HG03354 (cell line): ENCODE measurements at regions not wholly inside any gene's neighbourhood (a gene's known extent, or its start where the extent isn't known, plus 50 kb on each side); places are given as distances from the start of the nearest gene placed in this dataset.

Experiments
- ATAC-seq: cut with Tn5 transposase; IDR thresholded peaks from one replicate; pipeline ENCODE4 v1.9.1; 2021; ENCODE audit warnings: mild to moderate bottlenecking; ENCODE audit not compliant: unreplicated experiment, poor library complexity, severe bottlenecking

DNA sequence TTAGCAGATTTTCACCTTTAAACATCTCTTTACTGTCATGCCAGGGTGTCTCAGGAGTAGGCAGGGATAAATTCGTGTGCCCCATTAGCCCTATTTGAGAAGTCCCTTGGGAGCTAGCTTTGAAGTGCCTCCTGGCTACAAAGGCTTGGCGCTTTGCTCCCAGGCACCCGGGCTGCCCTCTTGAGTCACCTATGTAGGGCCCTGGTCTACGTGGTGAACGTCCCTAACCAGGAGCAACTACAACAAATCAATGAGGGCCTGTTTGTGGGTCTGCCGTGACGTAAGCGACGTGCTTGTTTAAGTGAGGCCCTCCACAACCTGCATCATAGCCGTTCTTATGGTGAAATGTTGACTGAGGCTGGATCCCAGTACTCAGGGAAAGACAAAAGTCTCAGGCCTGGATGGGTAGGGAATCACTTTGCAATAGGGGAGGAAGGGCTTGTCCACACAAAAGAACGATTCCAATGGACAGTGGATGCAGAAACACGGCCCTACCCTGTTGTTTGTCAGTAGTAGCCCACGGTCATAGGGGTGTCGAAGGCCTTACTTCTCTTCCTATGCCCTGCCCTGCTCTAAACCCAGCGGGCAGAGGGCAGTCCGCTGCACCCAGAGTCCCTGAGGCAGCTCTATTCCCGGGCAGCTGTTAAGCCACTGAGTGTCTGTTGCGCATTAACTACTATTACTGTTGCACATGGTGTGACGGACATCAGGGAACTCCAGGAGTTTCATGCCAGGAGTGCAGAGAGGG lies 93.9 kb downstream of the INHBB start:
- no peak for ATAC-seq

DNA sequence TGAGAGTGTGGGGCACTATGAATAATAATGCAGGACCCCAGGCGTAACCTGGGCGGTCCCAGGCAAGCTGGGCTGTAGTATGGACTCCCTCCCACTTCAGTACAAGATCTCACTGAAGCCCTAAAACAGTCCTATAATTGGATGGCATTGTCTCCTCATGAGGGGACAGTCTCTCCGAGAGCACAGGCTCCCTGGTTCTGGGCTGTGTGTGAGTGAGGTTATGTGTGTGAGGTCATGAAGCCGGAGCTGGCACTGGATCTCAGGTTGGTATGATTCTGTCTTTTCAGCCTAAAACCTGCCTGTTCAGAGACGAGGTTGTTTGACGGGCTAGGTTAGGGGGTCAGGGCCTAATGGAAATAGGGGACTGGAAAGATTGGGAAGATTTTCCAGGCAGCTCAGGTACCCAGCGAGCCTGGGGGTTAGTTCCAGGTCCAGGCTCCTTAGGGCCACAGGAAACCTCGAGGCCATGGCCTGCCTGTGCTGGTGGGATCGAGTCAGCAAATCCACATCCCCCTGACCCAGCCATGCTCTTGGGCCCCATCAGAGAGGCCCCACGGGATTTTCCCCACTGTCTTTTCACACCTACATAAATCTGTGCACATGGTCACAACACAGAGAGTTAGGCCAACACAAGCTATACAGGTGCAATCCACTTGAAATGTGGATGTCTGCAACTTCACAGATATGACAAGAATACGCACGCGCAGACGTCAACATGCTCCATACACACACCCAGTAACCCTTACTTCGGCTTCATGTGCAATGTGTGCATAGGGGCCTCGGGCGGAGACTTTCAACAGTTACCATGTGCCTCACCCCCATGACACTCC lies 94.8 kb downstream of the INHBB start:
- no peak for ATAC-seq

DNA sequence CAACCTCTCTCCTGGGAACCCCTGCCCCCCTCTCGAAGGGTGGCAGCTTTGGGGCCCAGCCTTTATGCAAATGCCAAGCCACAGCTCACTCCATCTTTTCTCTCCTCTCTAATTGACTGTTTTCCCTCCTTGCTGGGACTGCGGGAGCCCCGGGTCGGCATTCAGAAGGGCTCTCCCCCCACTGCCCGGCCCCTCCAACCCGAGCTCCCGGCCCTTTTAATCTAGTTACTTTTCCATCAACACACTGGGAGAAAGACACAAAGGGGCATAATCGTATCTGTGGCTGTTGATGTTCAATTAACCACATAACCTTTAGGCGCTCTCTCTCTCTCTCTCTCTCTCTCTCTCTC lies 95.4 kb downstream of the INHBB start:
- ATAC-seq: no peak

DNA sequence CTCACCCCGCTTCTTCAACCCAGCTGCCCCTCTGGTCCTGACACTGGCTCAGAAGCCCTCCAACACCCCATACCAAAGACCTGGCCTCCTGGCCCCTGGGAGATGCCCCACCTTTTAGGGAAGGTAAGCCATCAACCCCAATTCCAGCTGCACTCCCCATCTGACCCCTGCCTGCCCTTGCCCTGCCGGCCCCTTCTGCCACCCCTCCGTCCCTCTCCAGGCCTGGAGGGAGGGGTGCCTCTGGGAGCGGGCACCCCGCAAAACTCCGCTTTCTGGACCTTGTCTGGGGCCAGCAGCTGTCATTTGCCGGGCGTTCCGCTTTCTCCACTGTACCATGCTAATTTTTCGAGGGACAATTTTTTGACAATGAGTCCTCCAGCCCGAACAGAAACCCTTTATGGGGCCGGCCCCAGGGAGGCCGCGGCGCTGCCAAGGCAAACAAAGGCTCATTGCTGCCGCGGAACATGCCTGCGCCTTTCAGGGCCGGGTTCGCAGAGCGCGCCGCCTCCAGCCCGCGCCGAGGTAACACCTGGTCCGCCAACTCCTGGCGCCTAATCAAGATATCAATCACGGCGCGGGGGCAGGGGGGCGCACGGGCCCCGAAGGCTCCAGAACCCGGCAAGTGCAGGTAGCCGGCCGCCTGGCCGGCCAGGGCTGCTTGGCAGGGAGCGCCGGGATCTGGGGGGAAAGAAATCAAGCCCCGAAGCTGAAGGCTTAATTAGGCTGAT lies 96.0 kb downstream of the INHBB start:
- ATAC-seq: no peak

DNA sequence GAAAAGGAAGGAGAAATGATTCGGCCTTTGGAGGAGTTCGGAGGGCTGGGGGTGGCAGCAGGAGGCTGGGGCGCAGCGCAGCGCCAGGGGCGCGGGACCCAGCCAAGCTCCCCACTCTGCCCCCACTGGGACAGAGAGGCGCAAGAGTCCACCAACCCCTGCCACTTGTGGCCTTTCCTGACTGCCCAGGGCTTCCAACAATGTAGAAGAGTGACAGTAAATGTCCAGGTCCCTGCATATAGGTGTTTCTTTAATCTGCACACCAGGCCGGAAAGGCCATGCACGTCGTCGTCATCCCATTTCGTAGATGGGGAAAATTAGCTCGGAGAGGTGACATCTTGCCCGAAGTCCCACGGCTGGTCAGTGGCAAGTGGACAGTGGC lies 96.6 kb downstream of the INHBB start:
- no peak for ATAC-seq

DNA sequence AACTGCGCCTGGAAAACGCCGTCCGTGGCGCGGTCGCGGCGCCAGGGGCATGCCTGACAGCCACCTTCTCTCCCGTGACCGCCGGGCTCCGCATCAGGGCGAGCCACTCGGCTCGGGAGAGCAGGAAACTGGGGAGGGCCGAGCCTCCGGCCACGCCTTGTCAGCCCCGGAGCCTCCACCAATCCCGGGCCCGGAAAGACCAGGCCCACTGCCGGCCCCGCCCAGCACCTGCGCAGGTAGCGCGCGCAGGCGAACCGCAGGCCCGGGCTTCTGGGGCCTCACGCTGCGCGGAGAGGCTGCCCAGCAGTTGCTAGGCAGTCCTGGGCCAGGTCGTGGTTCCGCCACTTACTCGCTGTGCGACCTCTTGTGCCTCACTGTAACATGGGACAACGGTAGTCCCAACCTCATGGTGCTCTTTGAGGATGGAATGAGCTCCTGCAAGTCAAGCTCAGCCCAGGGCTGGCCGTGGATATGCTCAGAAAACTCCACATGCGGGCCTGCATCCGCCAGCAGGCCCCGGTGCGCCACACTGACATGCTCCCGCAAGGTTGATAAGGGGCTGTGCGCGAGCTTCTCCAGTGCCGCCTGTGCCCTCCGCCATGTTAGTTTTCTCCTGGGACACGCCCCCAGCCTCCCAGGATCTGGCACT lies 97.1 kb downstream of the INHBB start:
- ATAC-seq: no peak

DNA sequence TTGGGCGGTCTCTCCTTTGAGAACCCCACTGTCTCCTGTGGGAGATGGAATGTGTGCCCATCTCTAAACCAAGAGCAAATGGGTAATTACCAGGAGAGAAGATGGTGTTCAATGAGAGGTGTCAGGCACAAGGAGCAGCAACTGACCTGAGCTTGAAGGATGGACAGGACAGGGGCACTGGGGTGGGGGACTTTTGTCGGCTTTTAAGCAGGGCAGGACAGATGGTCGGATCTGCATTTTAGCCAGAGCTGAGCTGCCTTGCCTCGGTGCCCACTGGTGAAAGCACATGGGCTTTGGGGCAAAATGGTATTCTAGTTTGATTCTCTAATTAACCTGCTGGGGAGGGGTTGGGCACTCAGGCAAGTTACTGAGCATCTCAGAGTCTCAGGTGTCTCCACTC lies 98.0 kb downstream of the INHBB start:
- no peak for ATAC-seq

DNA sequence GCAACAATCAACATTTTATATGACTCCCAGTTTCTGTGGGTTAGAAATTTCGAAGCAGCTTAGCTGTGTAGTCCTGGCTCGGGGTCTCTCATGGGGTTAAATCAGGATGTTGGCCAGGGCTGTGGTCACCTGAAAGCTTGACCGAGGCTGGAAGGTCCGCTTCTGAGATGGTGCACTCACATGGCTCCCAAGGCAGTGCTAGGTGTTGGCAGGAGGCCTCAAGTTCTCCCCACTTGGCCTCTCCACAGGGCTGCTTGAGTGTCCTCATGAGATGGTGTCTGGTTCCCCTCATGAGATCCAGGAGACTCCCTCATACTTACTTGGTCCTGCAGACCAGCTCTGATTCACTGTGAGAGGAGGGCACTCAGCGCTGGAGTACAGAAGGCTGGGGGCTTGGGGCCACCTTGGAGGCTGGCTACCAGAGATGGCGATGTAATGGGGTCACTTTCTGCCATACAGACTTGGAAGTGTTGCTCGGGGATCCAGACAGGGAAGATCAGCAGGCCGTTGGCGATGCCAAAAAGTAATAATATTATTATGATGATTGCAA lies 98.8 kb downstream of the INHBB start:
- ATAC-seq: no peak

DNA sequence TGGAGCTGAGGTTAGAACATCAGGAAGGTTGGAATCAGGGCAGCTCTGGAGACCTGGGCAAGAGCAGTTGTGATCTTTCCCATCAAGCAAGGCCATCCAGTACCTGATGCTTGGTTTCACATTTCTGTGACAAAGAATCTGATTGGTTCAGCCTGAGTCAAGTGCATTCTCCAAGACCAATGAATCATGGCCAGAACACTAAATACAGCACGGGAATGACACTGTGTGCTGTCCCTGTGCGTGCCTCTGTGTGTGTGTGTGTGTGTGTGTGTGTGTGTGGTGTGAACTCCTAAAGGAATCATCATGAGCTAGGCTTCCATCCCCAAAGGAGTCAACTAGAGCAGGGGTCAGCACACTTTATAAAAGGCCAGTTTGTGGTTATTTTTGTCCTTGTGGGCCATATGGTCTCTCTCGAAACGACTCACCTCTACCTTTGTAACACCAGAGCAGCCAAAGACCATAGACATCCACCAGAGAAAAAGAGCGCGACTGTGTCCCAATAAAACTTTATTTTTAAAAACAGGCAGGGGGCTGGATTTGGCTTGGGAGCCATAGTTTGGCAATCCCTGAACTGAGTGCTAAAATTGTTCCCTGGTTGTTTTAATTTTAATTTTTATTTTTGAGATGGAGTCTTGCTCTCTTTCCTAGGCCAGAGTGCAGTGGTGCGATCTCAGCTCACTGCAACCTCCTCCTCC lies 99.7 kb downstream of the INHBB start:
- no peak for ATAC-seq

DNA sequence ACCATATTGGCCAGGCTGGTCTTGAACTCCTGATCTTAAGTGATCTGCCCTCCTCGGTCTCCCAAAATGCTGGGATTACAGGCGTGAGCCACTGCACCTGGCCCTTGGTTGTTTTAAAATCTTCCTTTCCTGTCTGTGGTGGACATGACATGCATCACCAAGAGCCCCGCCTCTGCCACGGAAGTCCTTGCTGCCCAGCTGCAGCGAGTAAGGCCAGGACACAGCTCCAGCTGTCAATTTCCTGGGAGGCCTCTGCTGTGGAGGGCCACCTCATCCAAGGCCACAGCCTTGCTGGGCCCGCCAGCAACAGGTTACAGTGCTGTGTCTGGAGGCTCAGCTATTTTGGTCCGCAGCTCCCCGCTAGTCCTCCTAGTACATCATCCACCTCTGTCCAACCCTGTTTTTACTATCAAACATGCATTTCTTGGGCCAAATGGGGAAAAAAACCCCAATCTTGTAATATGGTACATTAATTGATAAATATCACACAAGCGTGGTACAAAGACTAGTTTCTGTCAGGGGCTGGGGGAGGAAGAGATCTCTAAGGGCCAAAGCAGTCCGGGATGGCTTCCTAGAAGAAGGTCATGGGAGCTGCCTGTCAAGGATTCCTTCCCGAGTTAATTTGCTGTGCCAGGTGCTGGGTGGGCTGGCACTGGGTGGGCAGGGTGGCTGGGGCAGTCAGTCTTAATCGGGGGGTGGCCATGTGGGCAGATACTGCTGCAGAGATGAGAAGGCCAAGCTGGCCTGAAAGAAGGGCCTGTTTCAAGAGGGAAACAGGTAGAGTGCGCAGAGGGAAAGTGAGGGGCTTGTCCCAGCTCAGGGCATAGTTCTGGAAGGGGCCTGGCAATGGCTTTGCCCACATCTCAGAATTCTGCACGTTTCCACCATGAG lies 100.5 kb downstream of the INHBB start:
- no peak for ATAC-seq

DNA sequence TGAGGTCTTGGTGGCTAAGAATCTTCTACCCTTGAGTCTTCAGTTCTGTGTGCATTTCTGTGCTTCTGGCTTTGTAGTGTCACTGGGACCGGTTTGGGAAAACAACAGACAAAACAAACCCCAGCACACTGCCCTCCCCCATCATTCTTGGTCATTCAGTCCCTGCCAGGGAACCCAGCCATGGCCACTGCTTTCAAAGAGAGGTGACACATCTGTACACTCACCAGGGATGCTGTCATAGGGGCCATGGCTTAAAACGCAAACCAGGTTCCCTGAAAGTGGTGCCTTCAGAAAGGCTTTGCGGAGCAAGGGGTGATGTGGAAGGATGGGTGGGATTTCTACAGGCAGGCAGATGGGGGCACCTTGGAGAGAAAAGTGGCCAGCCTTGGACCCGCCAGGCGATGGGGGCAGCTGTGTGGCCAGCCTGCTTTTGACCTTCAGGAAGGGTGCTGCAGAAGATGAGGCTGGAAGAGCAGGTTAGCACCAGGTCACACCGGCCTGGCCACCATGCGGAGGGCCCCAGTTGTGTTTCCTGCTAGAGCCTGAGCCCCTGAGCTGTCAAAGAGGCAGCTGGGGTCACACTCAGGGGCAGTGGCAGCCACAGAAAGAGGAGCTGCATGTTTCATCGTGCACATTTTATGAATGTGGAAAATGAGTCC lies 101.3 kb downstream of the INHBB start:
- no peak for ATAC-seq

DNA sequence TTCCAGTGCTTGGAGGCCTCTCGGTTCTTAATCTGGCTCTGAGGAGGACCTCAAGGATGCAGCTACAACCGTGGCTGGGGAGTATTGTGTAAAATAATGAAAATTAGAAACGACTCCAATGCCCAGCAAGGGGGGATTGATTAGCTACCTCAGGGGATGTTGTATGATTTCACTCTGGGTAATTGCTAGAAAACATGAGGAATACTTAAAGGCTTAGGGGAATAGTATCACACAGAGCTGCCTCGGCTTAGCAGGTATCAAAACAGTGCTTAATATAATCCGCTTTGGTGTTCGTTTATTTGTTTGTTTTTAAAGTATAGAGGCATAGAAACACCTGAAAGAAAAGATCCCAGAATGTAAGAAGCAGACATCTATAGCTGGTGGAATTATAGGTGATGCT lies 102.5 kb downstream of the INHBB start:
- ATAC-seq: no peak

DNA sequence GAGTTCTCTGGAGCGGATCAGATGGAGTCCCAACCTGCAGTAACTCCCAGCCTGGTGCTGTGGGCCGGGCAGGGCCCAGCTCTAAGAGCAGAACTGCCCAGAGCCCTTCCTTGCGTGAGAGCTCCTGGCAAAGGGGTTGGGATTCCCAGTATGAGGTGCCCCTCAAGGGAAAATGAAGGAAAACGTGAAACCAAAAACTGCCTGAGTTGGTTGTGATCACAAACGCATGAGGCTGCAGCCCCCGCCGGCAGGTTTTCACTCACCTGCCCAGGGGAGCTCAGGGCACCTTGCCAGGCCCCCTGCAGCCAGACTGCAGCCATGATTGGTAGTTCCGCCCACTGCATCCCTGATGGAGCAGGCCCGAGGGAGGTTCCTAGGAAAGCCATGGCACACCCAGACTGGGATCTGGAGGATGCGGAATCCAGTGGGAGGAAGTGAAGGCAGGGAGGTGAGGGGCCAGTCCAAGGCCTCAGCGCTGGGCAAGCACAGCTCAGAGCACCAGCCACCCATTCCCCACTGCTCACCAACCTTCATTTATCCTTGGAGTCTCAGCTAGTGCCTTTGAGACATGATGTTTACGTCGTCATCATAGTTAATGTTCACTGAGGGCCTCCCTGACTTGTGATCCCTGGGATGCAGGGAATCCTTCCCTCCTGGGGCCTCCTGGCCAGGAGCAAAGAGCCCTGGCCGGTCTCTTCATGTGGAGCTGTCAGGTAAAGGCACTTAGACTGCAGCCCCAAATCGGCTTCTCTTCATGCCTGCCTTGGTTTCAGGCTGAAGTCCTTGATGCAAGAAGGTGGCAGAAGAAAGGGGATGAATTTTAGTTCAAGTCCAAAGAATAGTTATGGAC lies 103.2 kb downstream of the INHBB start:
- no peak for ATAC-seq

DNA sequence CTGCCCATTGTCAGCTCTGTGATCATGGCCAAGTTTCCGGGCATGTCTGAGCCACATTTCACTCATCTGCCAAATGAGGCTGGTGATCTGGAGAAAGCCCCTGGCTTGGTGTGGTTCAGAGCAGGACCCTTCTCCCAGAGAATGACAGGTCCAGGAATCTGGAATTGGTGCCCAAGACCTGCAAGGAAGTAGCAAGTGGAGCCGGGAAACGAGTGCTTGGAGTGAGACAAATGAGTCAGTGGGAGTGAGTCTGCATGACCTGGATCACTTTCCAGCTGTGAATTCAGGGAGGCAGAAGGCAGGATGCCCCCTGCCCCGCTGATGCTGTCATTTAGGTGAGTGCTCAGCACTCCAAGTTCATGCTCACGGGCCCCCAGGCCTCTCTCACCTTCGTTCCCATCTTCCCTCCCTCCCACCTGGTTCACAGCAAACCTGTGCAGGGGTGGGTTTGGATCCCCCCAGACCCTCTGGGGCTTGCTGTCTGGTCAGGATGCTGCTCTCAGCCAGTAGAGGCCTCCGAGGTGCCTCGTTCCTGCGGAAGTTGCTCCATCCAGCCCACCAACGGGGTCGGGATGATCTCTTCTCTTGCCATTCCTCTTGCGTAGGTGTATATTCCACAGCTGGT lies 104.4 kb downstream of the INHBB start:
- no peak for ATAC-seq

DNA sequence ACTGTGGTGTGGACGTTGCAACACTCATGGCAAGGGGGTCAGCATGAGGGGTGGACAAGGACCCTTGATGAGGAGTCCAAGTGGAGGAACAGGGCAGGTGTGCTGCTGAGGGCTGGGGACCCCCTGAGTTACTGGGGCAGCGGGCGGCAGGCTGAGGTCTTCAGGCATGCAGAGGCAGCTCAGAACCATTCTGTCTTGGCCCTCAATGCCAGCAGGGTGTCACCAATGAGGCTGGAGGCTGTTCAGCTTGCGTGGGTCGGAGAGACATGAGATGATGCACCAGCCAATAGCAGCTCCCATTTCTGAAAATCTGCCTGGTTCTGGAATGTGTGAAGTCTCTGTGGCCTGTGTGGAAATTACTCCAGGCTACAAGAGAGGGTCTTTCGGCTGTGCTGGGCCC lies 105.4 kb downstream of the INHBB start:
- no peak for ATAC-seq

DNA sequence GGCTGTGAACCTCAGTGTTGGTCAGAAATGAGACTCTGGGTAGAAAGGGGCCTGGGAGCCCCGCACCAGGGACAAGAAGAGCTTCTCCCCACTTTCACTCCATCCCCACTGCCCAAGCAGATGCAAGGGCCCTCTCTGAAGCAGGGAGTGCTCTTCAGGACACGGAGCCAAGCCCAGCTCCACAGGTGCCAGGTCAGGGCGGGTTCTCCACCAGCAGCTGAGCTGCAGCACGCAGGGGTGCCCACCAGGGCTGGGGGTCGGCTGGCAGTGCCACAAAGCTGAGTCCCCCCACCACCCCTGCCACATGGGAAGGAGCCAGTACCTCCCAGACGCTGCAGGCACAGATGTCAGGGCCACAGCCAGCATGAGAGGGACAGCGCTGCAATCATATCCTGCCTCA lies 106.2 kb downstream of the INHBB start:
- ATAC-seq: no peak
